SK-N-SH (cell line): ENCODE measurements at regions not wholly inside any gene's neighbourhood (a gene's known extent, or its start where the extent isn't known, plus 50 kb on each side); places are given as distances from the start of the nearest gene placed in this dataset.

Experiments used
- CTCF ChIA-PET: fragments of 300-600, 350-600 bp; formaldehyde crosslinking; extraction: SDS; loops from one replicate; lab custom pipeline; 2021; lab: Yijun Ruan, JAX
- POLR2A ChIA-PET: fragments of 350-600 bp; sonication (Branson Sonifier 250); formaldehyde crosslinking; extraction: SDS; loops from one replicate; lab custom pipeline; 2020; ENCODE audit warnings: antibody characterized with exemption, inconsistent platforms; lab: Yijun Ruan, JAX
- DNase-seq: peaks from one replicate; pipeline ENCODE4 v3.0.0; 2012
- H2AFZ ChIP-seq: fragments of 200-600 bp; sonication (generic); 2 replicates; pipeline ENCODE4 v1.8.1; 2016; ENCODE audit warnings: antibody characterized with exemption, mild to moderate bottlenecking, low read depth
- H3F3A ChIP-seq: fragments of 200-600 bp; sonication (generic); replicated peaks from 2 replicates; pipeline ENCODE3; 2016; ENCODE audit warnings: antibody characterized with exemption, mild to moderate bottlenecking; ENCODE audit not compliant: insufficient read depth
- H3K27ac ChIP-seq, 2 experiments: fragments of 200-500 bp in 1 of 2; fragments of 200-600 bp in 1 of 2; sonication (Bioruptor generic) in 1 of 2; sonication (generic), shearing (Covaris generic) in 1 of 2; 2 replicates each; pipeline versions ENCODE4 v1.5.1 to v1.6.1; 2014 to 2016; ENCODE audit warnings: low read depth in 2 of 2, inconsistent platforms in 1 of 2, low read length in 1 of 2, mild to moderate bottlenecking in 1 of 2, mixed read lengths in 1 of 2
- H3K27me3 ChIP-seq: fragments of 200-600 bp; sonication (generic), shearing (Covaris generic); 2 replicates; pipeline ENCODE4 v1.6.1; 2016; ENCODE audit warnings: mixed run types; ENCODE audit not compliant: insufficient read depth
- H3K36me3 ChIP-seq, 2 experiments: fragments of 200-500 bp in 1 of 2; fragments of 200-600 bp in 1 of 2; sonication (Bioruptor generic) in 1 of 2; sonication (generic) in 1 of 2; replicated peaks in 1 of 2; 2 replicates each; pipeline versions ENCODE3 to v1.5.1; 2014 to 2016; ENCODE audit warnings: low read length in 1 of 2, mild to moderate bottlenecking in 1 of 2; ENCODE audit not compliant: insufficient read depth in 2 of 2, control insufficient read depth in 1 of 2
- H3K4me1 ChIP-seq, 2 experiments: fragments of 200-500 bp in 1 of 2; fragments of 200-600 bp in 1 of 2; sonication (Bioruptor generic) in 1 of 2; sonication (generic), shearing (Covaris generic) in 1 of 2; 2 replicates each; pipeline versions ENCODE4 v1.5.1 to v1.6.1; 2014 to 2016; ENCODE audit warnings: low read depth in 1 of 2, low read length in 1 of 2, mixed run types in 1 of 2; ENCODE audit not compliant: insufficient read depth in 2 of 2, control insufficient read depth in 1 of 2
- H3K4me2 ChIP-seq: fragments of 200-600 bp; sonication (generic), shearing (Covaris generic); 2 replicates; pipeline ENCODE4 v1.6.1; 2017; ENCODE audit warnings: mixed run types
- H3K4me3 ChIP-seq, 2 experiments: fragments of 200-500 bp in 1 of 2; fragments of 200-600 bp in 1 of 2; sonication (Bioruptor generic) in 1 of 2; sonication (generic), shearing (Covaris generic) in 1 of 2; 2 replicates each; pipeline versions ENCODE4 v1.5.1 to v1.8.1; 2014 to 2016; ENCODE audit warnings: low read depth in 2 of 2, inconsistent platforms in 1 of 2, low read length in 1 of 2, mild to moderate bottlenecking in 1 of 2, mixed read lengths in 1 of 2, moderate library complexity in 1 of 2
- H3K79me2 ChIP-seq: fragments of 200-600 bp; sonication (generic); 2 replicates; pipeline ENCODE4 v1.8.1; 2017; ENCODE audit warnings: mild to moderate bottlenecking; ENCODE audit not compliant: insufficient read depth
- H3K9ac ChIP-seq: fragments of 200-600 bp; sonication (generic); 2 replicates; pipeline ENCODE4 v1.6.1; 2017; ENCODE audit warnings: mixed run types
- H3K9me2 ChIP-seq: fragments of 200-600 bp; sonication (generic); 2 replicates; pipeline ENCODE4 v1.6.1; 2017; ENCODE audit warnings: mixed run types
- H3K9me3 ChIP-seq: fragments of 200-600 bp; sonication (generic); 2 replicates; pipeline ENCODE4 v1.6.1; 2017; ENCODE audit warnings: mixed run types, mild to moderate bottlenecking, moderate library complexity
- H4K20me1 ChIP-seq: fragments of 200-600 bp; sonication (generic); 2 replicates; pipeline ENCODE4 v1.6.1; 2017; ENCODE audit warnings: mild to moderate bottlenecking, mixed run types; ENCODE audit not compliant: insufficient read depth
- ELF1 ChIP-seq: IDR thresholded peaks from 2 replicates; pipeline ENCODE4 v1.4.0; 2012
- EP300 ChIP-seq, 2 experiments: IDR thresholded peaks; 2 replicates each; pipeline versions ENCODE4 v1.4.0 to v1.6.1; 2012; ENCODE audit warnings: borderline replicate concordance in 1 of 2, low read depth in 1 of 2, low read length in 1 of 2
- FOSL2 ChIP-seq: IDR thresholded peaks from 2 replicates; pipeline ENCODE4 v1.4.0; 2012; ENCODE audit warnings: low read depth, mild to moderate bottlenecking, moderate library complexity, borderline replicate concordance
- FOXJ3 ChIP-seq: sonication (generic); formaldehyde crosslinking; IDR thresholded peaks from 2 replicates; pipeline ENCODE4 v1.5.1; 2020; ENCODE audit warnings: mild to moderate bottlenecking, missing genetic modification reagents
- FOXM1 ChIP-seq: IDR thresholded peaks from 2 replicates; pipeline ENCODE4 v1.4.0; 2012; ENCODE audit warnings: low read depth, mild to moderate bottlenecking
- POLR2AphosphoS5 ChIP-seq: IDR thresholded peaks from 2 replicates; pipeline ENCODE4 v1.6.1; 2012; ENCODE audit warnings: low read depth, low read length
- RXRA ChIP-seq: IDR thresholded peaks from 2 replicates; pipeline ENCODE4 v1.4.0; 2012; ENCODE audit warnings: low read depth, mild to moderate bottlenecking, borderline replicate concordance
- SMC3 ChIP-seq: IDR thresholded peaks from 2 replicates; pipeline ENCODE4 v1.6.1; 2012; ENCODE audit warnings: low read depth, low read length, improper control_type of control experiment
- TAF1 ChIP-seq: IDR thresholded peaks from 2 replicates; pipeline ENCODE4 v1.6.1; 2012; ENCODE audit warnings: low read depth, mild to moderate bottlenecking, low read length, moderate library complexity, borderline replicate concordance
- TEAD4 ChIP-seq: IDR thresholded peaks from 2 replicates; pipeline ENCODE4 v1.4.0; 2012; ENCODE audit warnings: mild to moderate bottlenecking, borderline replicate concordance; ENCODE audit not compliant: insufficient read depth
- ZBTB33 ChIP-seq: IDR thresholded peaks from 2 replicates; pipeline ENCODE4 v1.4.0; 2012; ENCODE audit warnings: low read depth, borderline replicate concordance
- WGBS: methylation state at CpG from one replicate; pipeline ENCODE4 v1.1.6; 2017; ENCODE audit warnings: low lambda C conversion rate; 5-methylcytosine and 5-hydroxymethylcytosine counted together
- TF ChIP-seq, protein P1 (sequence below): fragments of 150-350 bp; IDR thresholded peaks from 2 replicates; pipeline ENCODE4 v1.6.1; 2017; ENCODE audit warnings: antibody characterized with exemption, low read length, low read depth, borderline replicate concordance
- TF ChIP-seq, protein P2 (sequence below): fragments of 200-600 bp; sonication (generic); IDR thresholded peaks from 2 replicates; pipeline ENCODE4 v1.6.1; 2017; ENCODE audit warnings: antibody characterized with exemption, mild to moderate bottlenecking, moderate library complexity

- no peak for TF ChIP-seq FOXJ3
- TF ChIP-seq EP300 (IDR thresholded peaks at IDR 0.05; ENCODE audit: borderline replicate concordance in 1 of 2, low read depth in 1 of 2, low read length in 1 of 2) = no peak
- TF ChIP-seq, protein P1, sequence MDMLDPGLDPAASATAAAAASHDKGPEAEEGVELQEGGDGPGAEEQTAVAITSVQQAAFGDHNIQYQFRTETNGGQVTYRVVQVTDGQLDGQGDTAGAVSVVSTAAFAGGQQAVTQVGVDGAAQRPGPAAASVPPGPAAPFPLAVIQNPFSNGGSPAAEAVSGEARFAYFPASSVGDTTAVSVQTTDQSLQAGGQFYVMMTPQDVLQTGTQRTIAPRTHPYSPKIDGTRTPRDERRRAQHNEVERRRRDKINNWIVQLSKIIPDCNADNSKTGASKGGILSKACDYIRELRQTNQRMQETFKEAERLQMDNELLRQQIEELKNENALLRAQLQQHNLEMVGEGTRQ = no peak
- no peak for TF ChIP-seq RXRA
- TF ChIP-seq FOXM1 = no peak
- TF ChIP-seq, protein P2, sequence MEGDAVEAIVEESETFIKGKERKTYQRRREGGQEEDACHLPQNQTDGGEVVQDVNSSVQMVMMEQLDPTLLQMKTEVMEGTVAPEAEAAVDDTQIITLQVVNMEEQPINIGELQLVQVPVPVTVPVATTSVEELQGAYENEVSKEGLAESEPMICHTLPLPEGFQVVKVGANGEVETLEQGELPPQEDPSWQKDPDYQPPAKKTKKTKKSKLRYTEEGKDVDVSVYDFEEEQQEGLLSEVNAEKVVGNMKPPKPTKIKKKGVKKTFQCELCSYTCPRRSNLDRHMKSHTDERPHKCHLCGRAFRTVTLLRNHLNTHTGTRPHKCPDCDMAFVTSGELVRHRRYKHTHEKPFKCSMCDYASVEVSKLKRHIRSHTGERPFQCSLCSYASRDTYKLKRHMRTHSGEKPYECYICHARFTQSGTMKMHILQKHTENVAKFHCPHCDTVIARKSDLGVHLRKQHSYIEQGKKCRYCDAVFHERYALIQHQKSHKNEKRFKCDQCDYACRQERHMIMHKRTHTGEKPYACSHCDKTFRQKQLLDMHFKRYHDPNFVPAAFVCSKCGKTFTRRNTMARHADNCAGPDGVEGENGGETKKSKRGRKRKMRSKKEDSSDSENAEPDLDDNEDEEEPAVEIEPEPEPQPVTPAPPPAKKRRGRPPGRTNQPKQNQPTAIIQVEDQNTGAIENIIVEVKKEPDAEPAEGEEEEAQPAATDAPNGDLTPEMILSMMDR = no peak
- TF ChIP-seq TAF1 = no peak
- TF ChIP-seq TEAD4 = no peak
- CTCF ChIA-PET = interaction anchor here (1.0 to 4.6 kb wide), 7 partner anchors 10 to 334 kb away, joined by 3 to 110 read pairs (median 31); no protein-coding TSS in a partner anchor
- H3K4me3 ChIP-seq = no peak overlapping the region
- H3K27me3 ChIP-seq = no peaks in the 10 kb centered on the region
- no peak for DNase-seq
- H3K79me2 ChIP-seq = no peaks in the 10 kb centered on the region
- no peaks in the 10 kb centered on the region; a peak in 1 of 4 replicates for H3K4me1 ChIP-seq
- no peaks in the 10 kb centered on the region for H3K36me3 ChIP-seq
- no peak overlapping the region for H3K27ac ChIP-seq
- POLR2A ChIA-PET = no interaction called here
- H3F3A ChIP-seq = no peaks in the 10 kb centered on the region
- H3K4me2 ChIP-seq = no peak overlapping the region
- no peak overlapping the region for H2AFZ ChIP-seq
- H4K20me1 ChIP-seq = no peaks in the 10 kb centered on the region
- H3K9me2 ChIP-seq = no peaks in the 10 kb centered on the region
- no peaks in the 10 kb centered on the region for H3K9me3 ChIP-seq
- 54% methylated on average over 2 of the region's 2 CpGs for WGBS
- no peak overlapping the region for H3K9ac ChIP-seq
Measured at GRCh38 chr10:123378302-123378701, 224.1 kb downstream of the BUB3 start.

DNA sequence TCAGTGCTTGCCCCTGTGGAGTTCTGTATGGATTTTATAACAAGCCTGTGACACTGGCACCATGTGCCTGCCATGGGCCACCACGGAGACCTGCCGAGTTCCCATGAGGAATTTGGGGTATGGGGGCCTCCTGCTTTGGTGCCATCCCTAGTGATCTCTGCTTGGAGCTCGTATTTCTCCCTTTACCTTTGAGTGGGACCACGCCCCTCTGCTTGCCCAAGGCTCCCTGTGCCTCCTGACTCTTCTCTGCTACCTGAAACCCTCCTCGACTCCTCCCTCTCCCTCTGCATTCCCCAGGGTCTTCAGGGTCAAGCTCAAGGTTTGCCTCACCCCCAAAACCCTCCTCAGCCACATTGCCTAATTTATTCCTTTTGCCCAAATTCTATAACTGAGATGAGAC lies 225.0 kb downstream of the BUB3 start:
- no peak overlapping the region for H2AFZ ChIP-seq
- no peaks in the 10 kb centered on the region for H3F3A ChIP-seq
- no peaks in the 10 kb centered on the region for H3K27me3 ChIP-seq
- DNase-seq = no peak
- no peak overlapping the region for H3K9ac ChIP-seq
- H3K36me3 ChIP-seq = no peaks in the 10 kb centered on the region
- WGBS = 32% methylated on average over 4 of the region's 5 CpGs
- ChIA-PET POLR2A (no interaction called here), CTCF (interaction anchor here (1.0 to 4.6 kb wide), 9 partner anchors 11 to 335 kb away, joined by 3 to 110 read pairs (median 19); no protein-coding TSS in a partner anchor)
- TF ChIP-seq ELF1 = no peak
- TF ChIP-seq POLR2AphosphoS5 = no peak
- TF ChIP-seq ZBTB33 = no peak
- TF ChIP-seq, protein P2 = no peak
- TF ChIP-seq FOSL2 = no peak
- no peak for TF ChIP-seq TEAD4
- TF ChIP-seq FOXM1 = no peak
- no peak for TF ChIP-seq SMC3
- no peak for TF ChIP-seq EP300 (IDR thresholded peaks at IDR 0.05; ENCODE audit: borderline replicate concordance in 1 of 2, low read depth in 1 of 2, low read length in 1 of 2)
- no peaks in the 10 kb centered on the region for H3K9me2 ChIP-seq
- no peaks in the 10 kb centered on the region for H4K20me1 ChIP-seq
- no peak overlapping the region for H3K27ac ChIP-seq
- H3K79me2 ChIP-seq = no peaks in the 10 kb centered on the region
- H3K4me2 ChIP-seq = no peak overlapping the region
- no peaks in the 10 kb centered on the region for H3K9me3 ChIP-seq
- H3K4me3 ChIP-seq = no peak overlapping the region
- no peaks in the 10 kb centered on the region; a peak in 1 of 4 replicates for H3K4me1 ChIP-seq
